ENCODE measurements at regions not wholly inside any gene's neighbourhood (a gene's known extent, or its start where the extent isn't known, plus 50 kb on each side); places are given as distances from the start of the nearest gene placed in this dataset.
A peak's percentile ranks its signal among the peaks of the same experiment; 100 is the strongest.

- Histone ChIP-seq H3K4me3 (no peak overlapping the region), H3K27me3 (no peaks in the 10 kb centered on the region), H3K27ac (no peak overlapping the region), H3K36me3 (no peaks in the 10 kb centered on the region), H3K4me1 (no peaks in the 10 kb centered on the region), H3K9me3 (no peaks in the 10 kb centered on the region)
- no peak for TF ChIP-seq POLR2AphosphoS5 (IDR thresholded peaks at IDR 0.05)
- TF ChIP-seq POLR2A (IDR thresholded peaks at IDR 0.05): no peak
- TF ChIP-seq CTCF (IDR thresholded peaks at IDR 0.05): no peak
- no peak for TF ChIP-seq EP300 (IDR thresholded peaks at IDR 0.05)
- WGBS, 5 donors: 73 to 83% (median 81%) methylated on average over 3 of the region's 3 CpGs
- no peak for DNase-seq
- intact Hi-C loops (cut with DNase I; ENCODE audit: low total_unique reads): no loop called here
Measured at GRCh38 chr2:41068740-41069139, 616.9 kb upstream of the SLC8A1 start.

GRCh38 chr2:41078341-41078740, 626.5 kb upstream of the SLC8A1 start:
- Histone ChIP-seq H3K4me3 (no peak overlapping the region), H3K4me1 (no peaks in the 10 kb centered on the region), H3K27ac (no peak overlapping the region), H3K36me3 (no peaks in the 10 kb centered on the region), H3K9me3 (peaks cover 0 to 6% (median 0%) of the 10 kb centered on the region in 4 donors), H3K27me3 (no peaks in the 10 kb centered on the region)
- 76 to 98% (median 90%) methylated on average over 1 of the region's 1 CpG for WGBS, 5 donors
- intact Hi-C loops (cut with DNase I; ENCODE audit: low total_unique reads): no loop called here
- DNase-seq: no peak
- TF ChIP-seq CTCF (IDR thresholded peaks at IDR 0.05) (no peak), EP300 (IDR thresholded peaks at IDR 0.05) (no peak), POLR2A (IDR thresholded peaks at IDR 0.05) (no peak), POLR2AphosphoS5 (IDR thresholded peaks at IDR 0.05) (no peak)

GRCh38 chr2:41079011-41079410, 627.1 kb upstream of the SLC8A1 start:
- Histone ChIP-seq H3K9me3 (peaks cover 0 to 6% (median 0%) of the 10 kb centered on the region in 4 donors), H3K27ac (no peak overlapping the region), H3K27me3 (no peaks in the 10 kb centered on the region), H3K4me1 (no peaks in the 10 kb centered on the region), H3K4me3 (no peak overlapping the region), H3K36me3 (no peaks in the 10 kb centered on the region)
- WGBS, 5 donors: 47 to 75% (median 58%) methylated on average over 1 of the region's 1 CpG
- peak in 1 of 2 donors; percentile 10 for DNase-seq
- TF ChIP-seq EP300 (IDR thresholded peaks at IDR 0.05) (no peak), POLR2A (IDR thresholded peaks at IDR 0.05) (no peak), POLR2AphosphoS5 (IDR thresholded peaks at IDR 0.05) (no peak), CTCF (IDR thresholded peaks at IDR 0.05) (no peak)
- intact Hi-C loops (cut with DNase I; ENCODE audit: low total_unique reads): no loop called here

- TF ChIP-seq POLR2AphosphoS5 (IDR thresholded peaks at IDR 0.05) (no peak), EP300 (IDR thresholded peaks at IDR 0.05) (no peak), CTCF (IDR thresholded peaks at IDR 0.05) (no peak), POLR2A (IDR thresholded peaks at IDR 0.05) (no peak)
- H3K36me3 ChIP-seq: no peaks in the 10 kb centered on the region
- WGBS, 5 donors: 72 to 95% (median 90%) methylated on average over 3 of the region's 3 CpGs
- no peak overlapping the region for H3K27ac ChIP-seq
- peaks cover 0 to 6% (median 0%) of the 10 kb centered on the region in 4 donors for H3K9me3 ChIP-seq
- no peak overlapping the region for H3K4me3 ChIP-seq
- intact Hi-C loops (cut with DNase I; ENCODE audit: low total_unique reads): no loop called here
- no peaks in the 10 kb centered on the region for H3K4me1 ChIP-seq
- no peaks in the 10 kb centered on the region for H3K27me3 ChIP-seq
- DNase-seq: no peak
Measured at GRCh38 chr2:41084321-41084720, 632.4 kb upstream of the SLC8A1 start.

Measured in stomach (tissue), 8 donors.